Keratinocyte (primary cell): ENCODE measurements at regions not wholly inside any gene's neighbourhood (a gene's known extent, or its start where the extent isn't known, plus 50 kb on each side); places are given as distances from the start of the nearest gene placed in this dataset.

Experiments
- DNase-seq: peaks from one replicate; pipeline ENCODE4 v3.0.0-alpha.2; 2011; ENCODE audit warnings: low read depth, missing footprints, low spot score
- FAIRE-seq: peaks from 2 replicates; lab custom pipeline; 2011; peaks lifted over from hg19 to GRCh38; lab: Jason Lieb, UNC
- H2AFZ ChIP-seq: 2 replicates; pipeline ENCODE4 v1.6.0; 2012; ENCODE audit warnings: low read length, control low read depth, inconsistent platforms; ENCODE audit not compliant: control insufficient read depth
- H3K27ac ChIP-seq: 2 replicates; pipeline ENCODE4 v1.5.1; 2011; ENCODE audit warnings: low read length; ENCODE audit not compliant: control insufficient read depth, insufficient read depth
- H3K27me3 ChIP-seq: 3 replicates; pipeline ENCODE4 v1.6.0; 2011; ENCODE audit warnings: low read length; ENCODE audit not compliant: control insufficient read depth, insufficient read depth; ENCODE audit errors: extremely low read depth
- H3K36me3 ChIP-seq, 2 experiments: 2 replicates in 1 of 2; 3 replicates in 1 of 2; pipeline ENCODE4 v1.5.1; 2011; ENCODE audit warnings: low read length in 2 of 2, mild to moderate bottlenecking in 1 of 2; ENCODE audit not compliant: control insufficient read depth in 2 of 2, insufficient read depth in 2 of 2; ENCODE audit errors: extremely low read depth in 1 of 2
- H3K4me1 ChIP-seq: 3 replicates; pipeline ENCODE4 v1.5.1; 2011; ENCODE audit warnings: low read length; ENCODE audit not compliant: control insufficient read depth, insufficient read depth; ENCODE audit errors: extremely low read depth
- H3K4me2 ChIP-seq: 3 replicates; pipeline ENCODE4 v1.6.0; 2011; ENCODE audit warnings: low read depth, low read length; ENCODE audit not compliant: control insufficient read depth, insufficient read depth; ENCODE audit errors: extremely low read depth
- H3K4me3 ChIP-seq, 3 experiments: fragments of 200-600 bp in 1 of 3; sonication (generic) in 1 of 3; 2 replicates in 2 of 3; 3 replicates in 1 of 3; pipeline ENCODE4 v1.5.1; 2011 to 2016; ENCODE audit warnings: low read length in 3 of 3, mild to moderate bottlenecking in 3 of 3, control low read depth in 2 of 3, inconsistent platforms in 1 of 3, low read depth in 1 of 3, mixed read lengths in 1 of 3, mixed run types in 1 of 3, moderate library complexity in 1 of 3; ENCODE audit not compliant: control insufficient read depth in 2 of 3, insufficient read depth in 2 of 3; ENCODE audit errors: extremely low read depth in 1 of 3
- H3K79me2 ChIP-seq: 2 replicates; pipeline ENCODE4 v1.6.0; 2012; ENCODE audit warnings: low read length; ENCODE audit not compliant: control insufficient read depth, insufficient read depth
- H3K9ac ChIP-seq: 3 replicates; pipeline ENCODE4 v1.6.0; 2011; ENCODE audit warnings: low read length; ENCODE audit not compliant: control insufficient read depth, insufficient read depth; ENCODE audit errors: extremely low read depth
- H3K9me1 ChIP-seq: 3 replicates; pipeline ENCODE4 v1.6.0; 2011; ENCODE audit warnings: low read length; ENCODE audit not compliant: control insufficient read depth, insufficient read depth; ENCODE audit errors: extremely low read depth
- H3K9me3 ChIP-seq: 2 replicates; pipeline ENCODE4 v1.5.1; 2012; ENCODE audit warnings: low read depth, low read length; ENCODE audit not compliant: control insufficient read depth
- H4K20me1 ChIP-seq: 3 replicates; pipeline ENCODE4 v1.6.0; 2011; ENCODE audit warnings: low read length; ENCODE audit not compliant: control insufficient read depth, insufficient read depth; ENCODE audit errors: extremely low read depth
- CTCF ChIP-seq, 3 experiments: IDR thresholded peaks in 1 of 3; conservative IDR thresholded peaks in 1 of 3; optimal IDR thresholded peaks in 1 of 3; 2 replicates in 2 of 3; 3 replicates in 1 of 3; pipeline versions ENCODE3 to v1.5.1; 2011; ENCODE audit warnings: low read length in 3 of 3, mild to moderate bottlenecking in 3 of 3, moderate library complexity in 2 of 3, control low read depth in 1 of 3, inconsistent platforms in 1 of 3; ENCODE audit not compliant: insufficient read depth in 2 of 3; ENCODE audit errors: extremely low read depth in 1 of 3
- EZH2 ChIP-seq: IDR thresholded peaks from one replicate; pipeline ENCODE4 v1.6.1; 2012; ENCODE audit warnings: inconsistent platforms, mild to moderate bottlenecking, low read length, moderate library complexity
- dilution Hi-C: fragments of 300-500 bp; cut with MboI; formaldehyde crosslinking; loops from one replicate; pipeline ENCODE4 v1.7.0; 2020; ENCODE audit warnings: low sequenced_read_pairs; ENCODE audit not compliant: extremely low pct_ligation_motif_present

GRCh38 chr20:62531046-62531838 is 55.4 kb upstream of the GATA5 start:
- TF ChIP-seq EZH2, result no peak
- H3K27ac ChIP-seq, result no peak overlapping the region
- no peaks in the 10 kb centered on the region for H3K9me3 ChIP-seq
- H3K9me1 ChIP-seq, result no peaks in the 10 kb centered on the region
- H3K4me1 ChIP-seq, result no peaks in the 10 kb centered on the region
- H4K20me1 ChIP-seq, result no peaks in the 10 kb centered on the region
- H3K4me3 ChIP-seq, result no peak overlapping the region
- no peak for FAIRE-seq
- H3K27me3 ChIP-seq, result peaks cover 26% of the 10 kb centered on the region
- no peak overlapping the region for H3K4me2 ChIP-seq
- H2AFZ ChIP-seq, result no peak overlapping the region
- dilution Hi-C loops, result loop anchor here (25.0 kb wide), 1 partner anchor 94 kb away; the partner anchor contains the start of gene RBBP8NL
- no peak overlapping the region for H3K9ac ChIP-seq
- no peaks in the 10 kb centered on the region for H3K36me3 ChIP-seq
- H3K79me2 ChIP-seq, result no peaks in the 10 kb centered on the region
- DNase-seq, result no peak

- Histone ChIP-seq H3K36me3 (no peaks in the 10 kb centered on the region), H3K9ac (no peak overlapping the region), H3K9me3 (no peaks in the 10 kb centered on the region), H3K79me2 (no peaks in the 10 kb centered on the region), H4K20me1 (no peaks in the 10 kb centered on the region), H3K4me1 (no peaks in the 10 kb centered on the region), H3K27me3 (peaks cover 29% of the 10 kb centered on the region), H3K4me3 (no peak overlapping the region), H2AFZ (no peak overlapping the region), H3K27ac (no peak overlapping the region), H3K9me1 (no peaks in the 10 kb centered on the region), H3K4me2 (no peak overlapping the region)
- FAIRE-seq (no peak), DNase-seq (no peak)
- TF ChIP-seq EZH2 (no peak), CTCF (optimal IDR thresholded peaks at IDR 0.05 in 1 of 3, IDR thresholded peaks at IDR 0.05 in 1 of 3, conservative IDR thresholded peaks at IDR 0.05 in 1 of 3; ENCODE audit: extremely low read depth in 1 of 3, insufficient read depth in 2 of 3, low read length in 3 of 3) (no peak)
- dilution Hi-C loops, result loop anchor here (25.0 kb wide), 1 partner anchor 96 kb away; the partner anchor contains the start of gene RBBP8NL
Measured at GRCh38 chr20:62532921-62533320, 57.1 kb upstream of the GATA5 start.
